ENCODE measurements at regions not wholly inside any gene's neighbourhood (a gene's known extent, or its start where the extent isn't known, plus 50 kb on each side); places are given as distances from the start of the nearest gene placed in this dataset.

GRCh38 chr12:47586952-47587669, 118.7 kb downstream of the RPAP3 start:
- Histone ChIP-seq H2AFZ (ENCODE audit: low read depth) (no peak overlapping the region), H3K79me2 (ENCODE audit: insufficient read depth) (no peaks in the 10 kb centered on the region), H3K9me2 (no peaks in the 10 kb centered on the region), H3F3A (replicated peaks; ENCODE audit: insufficient read depth) (no peaks in the 10 kb centered on the region), H3K36me3 (replicated peaks in 1 of 2; ENCODE audit: control insufficient read depth in 1 of 2, insufficient read depth in 2 of 2, low read length in 1 of 2) (no peaks in the 10 kb centered on the region), H3K9me3 (no peaks in the 10 kb centered on the region), H3K4me2 (no peak overlapping the region), H3K4me3 (ENCODE audit: low read depth in 2 of 2, low read length in 1 of 2) (no peak overlapping the region), H3K9ac (no peak overlapping the region), H3K4me1 (ENCODE audit: control insufficient read depth in 1 of 2, insufficient read depth in 2 of 2, low read depth in 1 of 2, low read length in 1 of 2) (peaks cover 0 to 7% of the 10 kb centered on the region in 2 experiments; a peak in 1 of 4 replicates), H4K20me1 (ENCODE audit: insufficient read depth) (no peaks in the 10 kb centered on the region), H3K27ac (ENCODE audit: low read depth in 2 of 2, low read length in 1 of 2) (no peak overlapping the region), H3K27me3 (ENCODE audit: insufficient read depth) (no peaks in the 10 kb centered on the region; the same call in 1 of the 2 replicates)
- no peak for DNase-seq
- ChIA-PET CTCF (no interaction called here), POLR2A (no interaction called here)
- no peak for TF ChIP-seq MEF2A (IDR thresholded peaks at IDR 0.05; ENCODE audit: borderline replicate concordance, low read depth)
- no peak for TF ChIP-seq ELF1 (IDR thresholded peaks at IDR 0.05)
- no peak for TF ChIP-seq USF2 (IDR thresholded peaks at IDR 0.05; ENCODE audit: borderline replicate concordance, low read depth, low read length)
- no peak for TF ChIP-seq RXRA (IDR thresholded peaks at IDR 0.05; ENCODE audit: borderline replicate concordance, low read depth)
- TF ChIP-seq TCF12 (IDR thresholded peaks at IDR 0.05), result no peak
- no peak for TF ChIP-seq RCOR1 (IDR thresholded peaks at IDR 0.05; ENCODE audit: low read length)
- TF ChIP-seq MXI1 (IDR thresholded peaks at IDR 0.05; ENCODE audit: low read depth, low read length), result no peak
- no peak for TF ChIP-seq YY1 (IDR thresholded peaks at IDR 0.05; ENCODE audit: low read depth)
- TF ChIP-seq RAD21 (IDR thresholded peaks at IDR 0.05; ENCODE audit: low read length), result no peak
- TF ChIP-seq GABPA (IDR thresholded peaks at IDR 0.05; ENCODE audit: low read depth), result no peak
- TF ChIP-seq TEAD4 (IDR thresholded peaks at IDR 0.05; ENCODE audit: borderline replicate concordance, insufficient read depth), result no peak
- TF ChIP-seq GATA2 (CRISPR knock-in tag; IDR thresholded peaks at IDR 0.05), result no peak
- no peak for TF ChIP-seq USF1 (IDR thresholded peaks at IDR 0.05; ENCODE audit: borderline replicate concordance, low read depth)
- no peak for TF ChIP-seq REST (IDR thresholded peaks at IDR 0.05; ENCODE audit: low read depth, low read length)
- no peak for TF ChIP-seq FOXJ3 (CRISPR knock-in tag; IDR thresholded peaks at IDR 0.05)
- no peak for TF ChIP-seq JUND (IDR thresholded peaks at IDR 0.05)
- no peak for TF ChIP-seq RFX5 (IDR thresholded peaks at IDR 0.05; ENCODE audit: low read length)
- TF ChIP-seq POLR2AphosphoS5 (IDR thresholded peaks at IDR 0.05; ENCODE audit: low read depth, low read length), result no peak
- no peak for TF ChIP-seq PBX3 (IDR thresholded peaks at IDR 0.05)
- TF ChIP-seq MAX (IDR thresholded peaks at IDR 0.05; ENCODE audit: low read depth), result no peak
- WGBS (ENCODE audit: low lambda C conversion rate), result 41% methylated on average over 4 of the region's 4 CpGs

All from SK-N-SH (cell line).